Endothelial cell (in vitro differentiated cells): ENCODE measurements at regions not wholly inside any gene's neighbourhood (a gene's known extent, or its start where the extent isn't known, plus 50 kb on each side); places are given as distances from the start of the nearest gene placed in this dataset.
A peak's percentile ranks its signal among the peaks of the same experiment; 100 is the strongest.
"Not testable (repeated sequence)": the region's sequence is repeated elsewhere in the genome, so short reads cannot be mapped to it uniquely, and the experiment has no call there.

Experiments
- DNase-seq: peaks from one replicate; pipeline ENCODE4 v3.0.0; 2021; ENCODE audit warnings: low spot score
- H3K27ac Mint-ChIP-seq: one replicate; pipeline ENCODE4 v1.8.0; 2021; ENCODE audit warnings: mixed read lengths, inconsistent platforms; ENCODE audit not compliant: unreplicated experiment
- H3K27me3 Mint-ChIP-seq: one replicate; pipeline ENCODE4 v1.8.0; 2021; ENCODE audit warnings: mild to moderate bottlenecking, moderate library complexity, mixed read lengths, inconsistent platforms; ENCODE audit not compliant: unreplicated experiment
- H3K36me3 Mint-ChIP-seq: one replicate; pipeline ENCODE4 v1.8.0; 2021; ENCODE audit warnings: mild to moderate bottlenecking, low read depth, mixed read lengths, inconsistent platforms; ENCODE audit not compliant: unreplicated experiment
- H3K4me1 Mint-ChIP-seq: one replicate; pipeline ENCODE4 v1.8.0; 2021; ENCODE audit warnings: mild to moderate bottlenecking, mixed read lengths, inconsistent platforms; ENCODE audit not compliant: unreplicated experiment
- H3K4me3 Mint-ChIP-seq: one replicate; pipeline ENCODE4 v1.8.0; 2021; ENCODE audit warnings: mild to moderate bottlenecking, mixed read lengths, inconsistent platforms; ENCODE audit not compliant: unreplicated experiment
- H3K9me3 Mint-ChIP-seq: one replicate; pipeline ENCODE4 v1.8.0; 2021; ENCODE audit warnings: mixed read lengths, inconsistent platforms; ENCODE audit not compliant: unreplicated experiment
- TF ChIP-seq, protein P1 (sequence below): fragments of 200-600 bp; sonication (generic); IDR thresholded peaks from one replicate; pipeline ENCODE4 v1.5.0; 2021; ENCODE audit warnings: antibody characterized with exemption; ENCODE audit not compliant: unreplicated experiment

GRCh38 chr1:187847531-187847930 lies 1018.8 kb downstream of the PLA2G4A start:
- no peaks in the 10 kb centered on the region for H3K9me3 Mint-ChIP-seq
- TF ChIP-seq, protein P1, sequence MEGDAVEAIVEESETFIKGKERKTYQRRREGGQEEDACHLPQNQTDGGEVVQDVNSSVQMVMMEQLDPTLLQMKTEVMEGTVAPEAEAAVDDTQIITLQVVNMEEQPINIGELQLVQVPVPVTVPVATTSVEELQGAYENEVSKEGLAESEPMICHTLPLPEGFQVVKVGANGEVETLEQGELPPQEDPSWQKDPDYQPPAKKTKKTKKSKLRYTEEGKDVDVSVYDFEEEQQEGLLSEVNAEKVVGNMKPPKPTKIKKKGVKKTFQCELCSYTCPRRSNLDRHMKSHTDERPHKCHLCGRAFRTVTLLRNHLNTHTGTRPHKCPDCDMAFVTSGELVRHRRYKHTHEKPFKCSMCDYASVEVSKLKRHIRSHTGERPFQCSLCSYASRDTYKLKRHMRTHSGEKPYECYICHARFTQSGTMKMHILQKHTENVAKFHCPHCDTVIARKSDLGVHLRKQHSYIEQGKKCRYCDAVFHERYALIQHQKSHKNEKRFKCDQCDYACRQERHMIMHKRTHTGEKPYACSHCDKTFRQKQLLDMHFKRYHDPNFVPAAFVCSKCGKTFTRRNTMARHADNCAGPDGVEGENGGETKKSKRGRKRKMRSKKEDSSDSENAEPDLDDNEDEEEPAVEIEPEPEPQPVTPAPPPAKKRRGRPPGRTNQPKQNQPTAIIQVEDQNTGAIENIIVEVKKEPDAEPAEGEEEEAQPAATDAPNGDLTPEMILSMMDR = no peak
- H3K27me3 Mint-ChIP-seq = peaks cover 5% of the 10 kb centered on the region
- H3K36me3 Mint-ChIP-seq = peaks cover 4% of the 10 kb centered on the region
- H3K4me1 Mint-ChIP-seq = peaks cover 22% of the 10 kb centered on the region
- peak overlapping the region; percentile 72 for H3K27ac Mint-ChIP-seq
- H3K4me3 Mint-ChIP-seq = no peak overlapping the region
- DNase-seq = no peak

DNA sequence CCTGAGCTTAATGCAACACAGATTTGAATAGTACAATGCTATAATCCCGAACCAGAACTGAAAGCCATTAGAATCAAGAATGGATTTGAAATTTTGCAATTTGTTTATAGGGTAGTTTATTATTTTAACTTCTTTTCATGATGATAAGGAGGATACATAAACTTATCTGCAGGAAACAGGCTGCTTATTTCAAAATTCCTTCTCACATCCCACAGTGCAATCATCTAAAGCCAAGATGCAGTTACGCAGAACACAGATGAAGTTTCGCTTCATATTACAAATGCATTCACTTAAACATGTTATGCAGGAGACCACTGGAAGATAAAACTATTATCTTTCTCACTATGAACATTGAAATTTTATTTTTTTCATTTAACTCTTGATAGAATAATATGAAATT lies 1019.6 kb downstream of the PLA2G4A start:
- no peak for DNase-seq
- Mint-ChIP-seq H3K36me3 (peaks cover 4% of the 10 kb centered on the region), H3K4me1 (peaks cover 22% of the 10 kb centered on the region), H3K4me3 (no peak overlapping the region), H3K27me3 (peaks cover 5% of the 10 kb centered on the region), H3K27ac (peak overlapping the region; percentile 72), H3K9me3 (no peaks in the 10 kb centered on the region)
- TF ChIP-seq, protein P1 = no peak

- H3K4me1 Mint-ChIP-seq = peaks cover 22% of the 10 kb centered on the region
- H3K4me3 Mint-ChIP-seq, DNase-seq, H3K27ac Mint-ChIP-seq, H3K36me3 Mint-ChIP-seq, H3K27me3 Mint-ChIP-seq, H3K9me3 Mint-ChIP-seq: not testable (repeated sequence)
Observed at GRCh38 chr1:187850146-187850545, 1021.4 kb downstream of the PLA2G4A start.

DNA sequence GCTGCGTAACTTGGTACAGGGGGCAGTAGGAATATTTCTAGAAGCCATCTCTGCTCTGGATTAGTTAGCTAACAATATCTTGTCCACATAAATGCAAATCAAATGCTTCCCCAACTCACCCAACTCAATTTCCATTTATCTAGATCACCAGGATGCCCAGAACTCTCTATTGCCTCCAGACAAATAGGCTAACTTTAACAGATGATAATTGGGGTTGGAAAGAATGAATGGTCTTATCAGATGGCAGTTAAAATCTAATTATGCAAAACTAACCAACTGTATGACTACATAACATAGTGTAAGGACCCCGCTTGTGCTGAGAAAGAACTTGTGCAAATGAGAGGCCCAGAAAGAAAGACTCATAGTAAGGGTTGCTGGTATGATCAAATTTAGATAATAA lies 1024.8 kb downstream of the PLA2G4A start:
- H3K36me3 Mint-ChIP-seq = peaks cover 4% of the 10 kb centered on the region
- no peaks in the 10 kb centered on the region for H3K9me3 Mint-ChIP-seq
- H3K4me1 Mint-ChIP-seq = peaks cover 8% of the 10 kb centered on the region
- no peak overlapping the region for H3K27ac Mint-ChIP-seq
- TF ChIP-seq, protein P1 = no peak
- peaks cover 7% of the 10 kb centered on the region for H3K27me3 Mint-ChIP-seq
- no peak for DNase-seq
- no peak overlapping the region for H3K4me3 Mint-ChIP-seq

GRCh38 chr1:187854457-187854856 lies 1025.7 kb downstream of the PLA2G4A start:
- peaks cover 6% of the 10 kb centered on the region for H3K27me3 Mint-ChIP-seq
- DNase-seq = no peak
- TF ChIP-seq, protein P1 = no peak
- no peaks in the 10 kb centered on the region for H3K9me3 Mint-ChIP-seq
- H3K27ac Mint-ChIP-seq = no peak overlapping the region
- H3K4me3 Mint-ChIP-seq = no peak overlapping the region
- H3K36me3 Mint-ChIP-seq = peaks cover under 1% of the 10 kb centered on the region
- no peaks in the 10 kb centered on the region for H3K4me1 Mint-ChIP-seq

DNA sequence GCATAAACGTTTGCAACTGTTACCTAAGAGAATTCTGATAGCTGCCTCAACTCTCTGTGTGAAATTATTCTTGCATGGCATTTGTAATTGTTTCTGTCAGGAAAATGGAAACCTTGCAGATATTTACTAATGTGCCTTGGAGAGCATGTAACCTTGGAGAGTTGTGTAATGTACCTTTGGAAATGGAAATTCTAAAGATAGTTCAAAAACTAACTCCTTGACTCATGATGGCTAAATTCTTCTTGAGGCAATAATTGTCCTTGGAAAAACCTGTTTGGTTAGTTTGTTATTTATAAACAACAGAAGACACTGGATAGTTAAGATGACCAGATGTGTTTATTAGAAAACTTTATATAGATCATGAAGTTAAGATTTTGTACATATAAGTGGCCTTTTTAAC lies 1033.8 kb downstream of the PLA2G4A start:
- Mint-ChIP-seq H3K27me3 (peaks cover 2% of the 10 kb centered on the region), H3K4me1 (no peaks in the 10 kb centered on the region), H3K36me3 (no peaks in the 10 kb centered on the region), H3K9me3 (no peaks in the 10 kb centered on the region), H3K27ac (no peak overlapping the region), H3K4me3 (no peak overlapping the region)
- TF ChIP-seq, protein P1 = no peak
- no peak for DNase-seq
